Endothelial cell of umbilical vein (primary cell): ENCODE measurements at regions not wholly inside any gene's neighbourhood (a gene's known extent, or its start where the extent isn't known, plus 50 kb on each side); places are given as distances from the start of the nearest gene placed in this dataset.

Source experiments
- BruUV-seq: library from RNA; stranded (reverse); fragments of 400-500 nt; replicated peaks from 2 replicates; lab custom pipeline; 2021; lab: Mats Ljungman, UMichigan
- CTCF ChIA-PET: fragments of 300-600, 350-600 bp; sonication (Branson Sonifier 250); formaldehyde crosslinking; loops from one replicate; lab custom pipeline; 2021; ENCODE audit warnings: antibody characterized with exemption, inconsistent platforms; lab: Charles Lee
- POLR2A ChIA-PET: fragments of 300-600, 350-600 bp; sonication (Branson Sonifier 250); formaldehyde crosslinking; loops from one replicate; lab custom pipeline; 2021; ENCODE audit warnings: antibody characterized with exemption, inconsistent platforms; lab: Charles Lee
- DNase-seq: peaks from one replicate; pipeline ENCODE4 v3.0.0-alpha.2; 2011; ENCODE audit warnings: low read depth, low spot score
- FAIRE-seq: peaks from 2 replicates; lab custom pipeline; 2011; peaks lifted over from hg19 to GRCh38; lab: Jason Lieb, UNC
- H2AFZ ChIP-seq: 2 replicates; pipeline ENCODE4 v1.6.0; 2012; ENCODE audit warnings: low read depth, low read length, control low read depth, inconsistent platforms
- H3K27ac ChIP-seq: 2 replicates; pipeline ENCODE4 v1.5.1; 2011; ENCODE audit warnings: low read depth, mild to moderate bottlenecking, control low read depth, low read length, moderate library complexity; ENCODE audit not compliant: insufficient read depth
- H3K27me3 ChIP-seq, 2 experiments: 2 replicates each; pipeline versions ENCODE4 v1.6.0 to v1.6.1; 2011; ENCODE audit warnings: low read length in 2 of 2, mixed read lengths in 1 of 2; ENCODE audit not compliant: control insufficient read depth in 2 of 2, insufficient read depth in 2 of 2
- H3K36me3 ChIP-seq, 2 experiments: 2 replicates in 1 of 2; 3 replicates in 1 of 2; pipeline ENCODE4 v1.5.1; 2011; ENCODE audit warnings: low read length in 2 of 2, mild to moderate bottlenecking in 1 of 2, moderate library complexity in 1 of 2; ENCODE audit not compliant: control insufficient read depth in 2 of 2, insufficient read depth in 2 of 2; ENCODE audit errors: extremely low read depth in 1 of 2
- H3K4me1 ChIP-seq: 3 replicates; pipeline ENCODE4 v1.5.1; 2011; ENCODE audit warnings: mild to moderate bottlenecking, low read length; ENCODE audit not compliant: control insufficient read depth, insufficient read depth; ENCODE audit errors: extremely low read depth
- H3K4me2 ChIP-seq: 2 replicates; pipeline ENCODE4 v1.6.1; 2011; ENCODE audit warnings: low read length, control low read depth, mixed read lengths; ENCODE audit not compliant: insufficient read depth
- H3K4me3 ChIP-seq, 3 experiments: fragments of 200-600 bp in 1 of 3; sonication (generic), shearing (Covaris generic) in 1 of 3; replicated peaks in 1 of 3; 2 replicates each; pipeline ENCODE4 v1.5.1; 2011 to 2016; ENCODE audit warnings: control low read depth in 3 of 3, low read length in 3 of 3, mild to moderate bottlenecking in 2 of 3, inconsistent platforms in 1 of 3, low read depth in 1 of 3, moderate library complexity in 1 of 3; ENCODE audit not compliant: insufficient read depth in 1 of 3
- H3K79me2 ChIP-seq: 2 replicates; pipeline ENCODE4 v1.6.0; 2012; ENCODE audit warnings: low read length, inconsistent platforms; ENCODE audit not compliant: control insufficient read depth, insufficient read depth
- H3K9ac ChIP-seq: replicated peaks from 2 replicates; pipeline ENCODE3; 2011; ENCODE audit warnings: low read length, control low read depth; ENCODE audit not compliant: insufficient read depth; ENCODE audit errors: extremely low read depth
- H3K9me1 ChIP-seq: replicated peaks from 3 replicates; pipeline ENCODE4 v1.6.0; 2011; ENCODE audit warnings: mild to moderate bottlenecking, low read length; ENCODE audit not compliant: control insufficient read depth, insufficient read depth; ENCODE audit errors: extremely low read depth
- H3K9me3 ChIP-seq: replicated peaks from 2 replicates; pipeline ENCODE4 v1.5.1; 2012; ENCODE audit warnings: low read length, inconsistent platforms; ENCODE audit not compliant: control insufficient read depth, insufficient read depth
- H4K20me1 ChIP-seq: replicated peaks from 2 replicates; pipeline ENCODE3; 2011; ENCODE audit warnings: mild to moderate bottlenecking, low read length; ENCODE audit not compliant: control insufficient read depth, insufficient read depth; ENCODE audit errors: extremely low read depth
- MYC ChIP-seq: IDR thresholded peaks from one replicate; pipeline ENCODE4 v1.6.1; 2011; ENCODE audit warnings: mild to moderate bottlenecking, low read depth, low read length
- POLR2AphosphoS5 ChIP-seq: IDR thresholded peaks from 2 replicates; pipeline ENCODE4 v1.6.1; 2012; ENCODE audit warnings: low read depth, mild to moderate bottlenecking, control low read depth, low read length, moderate library complexity; ENCODE audit not compliant: insufficient read depth
- dilution Hi-C: fragments of 300-500 bp; cut with MboI; formaldehyde crosslinking; loops from one replicate; pipeline ENCODE4 v1.15.0; 2019; ENCODE audit warnings: low sequenced_read_pairs; ENCODE audit not compliant: extremely low pct_ligation_motif_present
- intact Hi-C: fragments of 100-400 bp; cut with micrococcal nuclease; formaldehyde crosslinking; loops from one replicate; pipeline ENCODE4 v1.10.0; 2022
- TF ChIP-seq, protein P1 (sequence below), 2 donors: IDR thresholded peaks; 1 replicate in 1 of 2; 2 replicates in 1 of 2; pipeline ENCODE4 v1.5.1; 2011; ENCODE audit warnings: low read length in 2 of 2, mild to moderate bottlenecking in 2 of 2, moderate library complexity in 2 of 2, control low read depth in 1 of 2, inconsistent platforms in 1 of 2, low read depth in 1 of 2; ENCODE audit not compliant: insufficient read depth in 1 of 2; ENCODE audit errors: extremely low read depth in 1 of 2

DNA sequence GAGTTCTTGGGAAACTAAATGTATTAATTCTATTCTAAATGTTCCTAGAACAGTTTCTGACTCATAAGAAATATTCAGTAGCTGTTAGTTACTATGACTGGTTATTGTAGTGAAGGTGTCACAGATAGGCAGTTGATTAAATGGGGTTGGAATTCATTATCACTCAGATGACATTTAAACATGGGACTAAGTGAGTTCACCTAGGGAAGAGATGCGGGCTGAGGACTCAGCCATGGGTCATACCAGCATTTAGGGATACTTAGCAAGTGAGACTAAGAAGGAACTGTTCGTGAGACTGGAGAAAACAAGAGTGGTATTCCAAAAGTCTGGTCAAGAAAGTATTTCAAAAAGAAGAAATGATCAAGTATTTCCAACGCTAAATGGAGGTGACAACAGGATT, 125.1 kb upstream of the ADGRL4 start:
- ChIA-PET POLR2A (no interaction called here), CTCF (interaction anchor here (1.2 kb wide), 1 partner anchor 14 kb away, joined by 3 read pairs; no protein-coding TSS in a partner anchor)
- no peak for FAIRE-seq

DNA sequence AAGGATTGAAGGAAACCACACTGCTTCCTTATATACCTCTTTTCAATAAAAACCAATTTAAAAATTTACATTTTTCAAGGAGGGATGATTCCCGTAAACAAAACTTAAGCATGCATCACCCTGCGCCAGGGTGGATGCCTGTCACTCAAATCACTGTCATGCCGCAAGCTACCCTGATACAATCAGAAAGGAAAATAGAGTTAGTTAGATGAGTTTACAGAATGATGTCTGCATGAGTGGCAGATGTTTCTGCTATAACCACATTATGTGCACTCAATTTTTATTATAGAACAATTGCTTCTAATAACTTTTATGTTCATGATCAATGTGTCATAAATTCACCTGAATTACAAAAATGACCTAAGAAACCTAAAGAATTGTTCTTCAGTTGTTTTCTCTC, 123.4 kb upstream of the ADGRL4 start:
- dilution Hi-C loops (no loop called here), intact Hi-C loops (loop anchor here (5.0 kb wide), 1 partner anchor 48 kb away; no protein-coding TSS in a partner anchor)
- Histone ChIP-seq H3K4me1 (peaks cover 5% of the 10 kb centered on the region), H3K9me3 (no peaks in the 10 kb centered on the region), H3K4me3 (no peak overlapping the region), H3K79me2 (no peaks in the 10 kb centered on the region), H3K27me3 (no peaks in the 10 kb centered on the region), H3K27ac (no peak overlapping the region), H3K4me2 (no peak overlapping the region), H4K20me1 (no peaks in the 10 kb centered on the region), H3K9ac (no peak overlapping the region), H2AFZ (no peak overlapping the region), H3K9me1 (no peaks in the 10 kb centered on the region), H3K36me3 (no peaks in the 10 kb centered on the region)
- ChIA-PET POLR2A (no interaction called here), CTCF (interaction anchor here (1.2 kb wide), 1 partner anchor 290 kb away, joined by 3 read pairs; no protein-coding TSS in a partner anchor)
- FAIRE-seq (no peak), DNase-seq (no peak)
- no TSS peak for BruUV-seq
- no peak for TF ChIP-seq POLR2AphosphoS5

More for the DNA sequence above, 125.1 kb upstream of the ADGRL4 start:
- H3K4me2 ChIP-seq: no peak overlapping the region
- dilution Hi-C loops: no loop called here
- H3K27ac ChIP-seq: no peak overlapping the region
- H3K36me3 ChIP-seq: no peaks in the 10 kb centered on the region
- H3K9me3 ChIP-seq: no peaks in the 10 kb centered on the region
- no peak overlapping the region for H3K9ac ChIP-seq
- TF ChIP-seq, protein P1, sequence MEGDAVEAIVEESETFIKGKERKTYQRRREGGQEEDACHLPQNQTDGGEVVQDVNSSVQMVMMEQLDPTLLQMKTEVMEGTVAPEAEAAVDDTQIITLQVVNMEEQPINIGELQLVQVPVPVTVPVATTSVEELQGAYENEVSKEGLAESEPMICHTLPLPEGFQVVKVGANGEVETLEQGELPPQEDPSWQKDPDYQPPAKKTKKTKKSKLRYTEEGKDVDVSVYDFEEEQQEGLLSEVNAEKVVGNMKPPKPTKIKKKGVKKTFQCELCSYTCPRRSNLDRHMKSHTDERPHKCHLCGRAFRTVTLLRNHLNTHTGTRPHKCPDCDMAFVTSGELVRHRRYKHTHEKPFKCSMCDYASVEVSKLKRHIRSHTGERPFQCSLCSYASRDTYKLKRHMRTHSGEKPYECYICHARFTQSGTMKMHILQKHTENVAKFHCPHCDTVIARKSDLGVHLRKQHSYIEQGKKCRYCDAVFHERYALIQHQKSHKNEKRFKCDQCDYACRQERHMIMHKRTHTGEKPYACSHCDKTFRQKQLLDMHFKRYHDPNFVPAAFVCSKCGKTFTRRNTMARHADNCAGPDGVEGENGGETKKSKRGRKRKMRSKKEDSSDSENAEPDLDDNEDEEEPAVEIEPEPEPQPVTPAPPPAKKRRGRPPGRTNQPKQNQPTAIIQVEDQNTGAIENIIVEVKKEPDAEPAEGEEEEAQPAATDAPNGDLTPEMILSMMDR (IDR thresholded peaks at IDR 0.05; ENCODE audit: extremely low read depth in 1 of 2, insufficient read depth in 1 of 2, low read depth in 1 of 2, low read length in 2 of 2): no peak
- no peak for TF ChIP-seq MYC
- DNase-seq: no peak
- H2AFZ ChIP-seq: no peak overlapping the region
- no TSS peak for BruUV-seq
- no peaks in the 10 kb centered on the region for H3K27me3 ChIP-seq
- peaks cover 3% of the 10 kb centered on the region for H3K4me1 ChIP-seq
- no peak overlapping the region for H3K4me3 ChIP-seq
- intact Hi-C loops: no loop called here
- no peaks in the 10 kb centered on the region for H3K79me2 ChIP-seq
- H3K9me1 ChIP-seq: no peaks in the 10 kb centered on the region
- H4K20me1 ChIP-seq: no peaks in the 10 kb centered on the region
